B cell (primary cell): ENCODE measurements at regions not wholly inside any gene's neighbourhood (a gene's known extent, or its start where the extent isn't known, plus 50 kb on each side); places are given as distances from the start of the nearest gene placed in this dataset.

Source experiments
- ATAC-seq: fragments of 200-7000 bp; cut with Tn5 transposase; one replicate; pipeline ENCODE4 v1.10.0; 2021; ENCODE audit warnings: low read depth, mild to moderate bottlenecking, moderate number of reproducible peaks, moderate library complexity
- CTCF ChIA-PET: fragments of 350-600 bp; sonication (Branson Sonifier 250); formaldehyde crosslinking; loops from one replicate; lab custom pipeline; 2021; ENCODE audit warnings: antibody characterized with exemption, inconsistent platforms; lab: Charles Lee
- POLR2A ChIA-PET: fragments of 350-600 bp; sonication (Branson Sonifier 250); formaldehyde crosslinking; loops from one replicate; lab custom pipeline; 2021; ENCODE audit warnings: antibody characterized with exemption; lab: Charles Lee
- DNase-seq: peaks from one replicate; pipeline ENCODE4 v3.0.0; 2013
- H2AFZ ChIP-seq: 2 replicates; pipeline ENCODE4 v1.6.1; 2012; ENCODE audit warnings: mild to moderate bottlenecking, low read depth, low read length; ENCODE audit not compliant: insufficient read depth, poor library complexity, severe bottlenecking
- H3K27ac ChIP-seq, 2 donors: 1 replicate in 1 of 2; 2 replicates in 1 of 2; pipeline ENCODE4 v1.5.1; 2012 to 2013; ENCODE audit warnings: low read length in 2 of 2, mild to moderate bottlenecking in 2 of 2, moderate library complexity in 1 of 2
- H3K27me3 ChIP-seq, 4 experiments: fragments of 200-600 bp in 1 of 4; sonication (generic) in 1 of 4; replicated peaks in 1 of 4; 1 replicate in 2 of 4; 2 replicates in 2 of 4; pipeline versions ENCODE4 v1.6.1 to v1.7.0; 2013 to 2016; ENCODE audit warnings: low read length in 3 of 4, mild to moderate bottlenecking in 2 of 4, mixed read lengths in 1 of 4, moderate library complexity in 1 of 4; ENCODE audit not compliant: insufficient read depth in 4 of 4, control insufficient read depth in 3 of 4; ENCODE audit errors: control extremely low read depth in 1 of 4
- H3K36me3 ChIP-seq, 2 experiments: replicated peaks in 1 of 2; 1 replicate in 1 of 2; 2 replicates in 1 of 2; pipeline versions ENCODE4 v1.6.1 to v1.7.1; 2013; ENCODE audit warnings: low read length in 1 of 2; ENCODE audit not compliant: insufficient read depth in 2 of 2, control insufficient read depth in 1 of 2; ENCODE audit errors: control extremely low read depth in 1 of 2, extremely low read depth in 1 of 2
- H3K4me1 ChIP-seq, 2 donors: fragments of 200-600 bp in 1 of 2; sonication (generic) in 1 of 2; 1 replicate in 1 of 2; 2 replicates in 1 of 2; pipeline versions ENCODE4 v1.5.1 to v1.6.1; 2013 to 2017; ENCODE audit warnings: low read length in 2 of 2; ENCODE audit not compliant: control insufficient read depth in 2 of 2, insufficient read depth in 2 of 2
- H3K4me2 ChIP-seq: replicated peaks from 2 replicates; pipeline ENCODE3; 2012; ENCODE audit warnings: mild to moderate bottlenecking, low read depth, low read length; ENCODE audit not compliant: poor library complexity, severe bottlenecking
- H3K4me3 ChIP-seq, 5 experiments: fragments of 200-600 bp in 1 of 5; sonication (generic) in 1 of 5; 1 replicate in 3 of 5; 2 replicates in 2 of 5; pipeline versions ENCODE4 v1.5.1 to v1.7.0; 2011 to 2016; ENCODE audit warnings: low read length in 4 of 5, mild to moderate bottlenecking in 4 of 5, low read depth in 2 of 5, control low read depth in 1 of 5, moderate library complexity in 1 of 5; ENCODE audit not compliant: insufficient read depth in 1 of 5; ENCODE audit errors: control extremely low read depth in 1 of 5, extremely low read depth in 1 of 5
- H3K79me2 ChIP-seq: fragments of 200-600 bp; sonication (generic); one replicate; pipeline ENCODE4 v1.6.0; 2016; ENCODE audit warnings: low read length; ENCODE audit not compliant: control insufficient read depth, insufficient read depth
- H3K9ac ChIP-seq: fragments of 200-600 bp; sonication (generic); 2 replicates; pipeline ENCODE4 v1.6.1; 2017; ENCODE audit warnings: mild to moderate bottlenecking, low read length, moderate library complexity
- H3K9me3 ChIP-seq, 3 donors: one replicate each; pipeline versions ENCODE4 v1.6.1 to v1.7.1; 2013; ENCODE audit warnings: low read length in 2 of 3; ENCODE audit not compliant: control insufficient read depth in 2 of 3, insufficient read depth in 1 of 3; ENCODE audit errors: control extremely low read depth in 1 of 3
- H4K20me1 ChIP-seq: 2 replicates; pipeline ENCODE4 v1.6.0; 2012; ENCODE audit warnings: mild to moderate bottlenecking, low read length; ENCODE audit not compliant: insufficient read depth, control insufficient read depth, poor library complexity, severe bottlenecking
- H3K27ac Mint-ChIP-seq: one replicate; pipeline ENCODE4 v1.8.0; 2021; ENCODE audit warnings: mixed read lengths
- H3K27me3 Mint-ChIP-seq: one replicate; pipeline ENCODE4 v1.8.0; 2021; ENCODE audit warnings: mixed read lengths
- H3K4me1 Mint-ChIP-seq: one replicate; pipeline ENCODE4 v1.8.0; 2021; ENCODE audit warnings: mixed read lengths
- H3K4me3 Mint-ChIP-seq: one replicate; pipeline ENCODE4 v1.8.0; 2021; ENCODE audit warnings: mixed read lengths
- H3K9me3 Mint-ChIP-seq: one replicate; pipeline ENCODE4 v1.8.0; 2022; ENCODE audit warnings: mixed read lengths; ENCODE audit not compliant: insufficient read depth
- EZH2 ChIP-seq: IDR thresholded peaks from 2 replicates; pipeline ENCODE4 v1.6.1; 2012; ENCODE audit warnings: borderline replicate concordance, low read depth, mild to moderate bottlenecking, moderate library complexity, low read length; ENCODE audit not compliant: insufficient read depth, poor library complexity, severe bottlenecking
- whole genome bisulfite sequencing: methylation state at CpG from one replicate; pipeline ENCODE4 v1.1.5; 2013; ENCODE audit warnings: missing lambda C conversion rate; ENCODE audit not compliant: insufficient coverage; 5-methylcytosine and 5-hydroxymethylcytosine counted together
- intact Hi-C: fragments of 100-400 bp; cut with micrococcal nuclease; formaldehyde crosslinking; loops from one replicate; pipeline ENCODE4 v1.10.0; 2022
- TF ChIP-seq, protein P1 (sequence below): fragments of 200-600 bp; IDR thresholded peaks from one replicate; pipeline ENCODE4 v1.8.0; 2022; ENCODE audit warnings: antibody characterized with exemption, mild to moderate bottlenecking

GRCh38 chr17:34703533-34703932, 124.2 kb downstream of the TMEM132E start:
- Mint-ChIP-seq H3K4me3 (no peak overlapping the region), H3K27me3 (peaks cover 17% of the 10 kb centered on the region)

GRCh38 chr17:34699181-34699580, 119.8 kb downstream of the TMEM132E start:
- Mint-ChIP-seq H3K9me3 (no peaks in the 10 kb centered on the region), H3K27me3 (peaks cover 21% of the 10 kb centered on the region), H3K27ac (no peak overlapping the region), H3K4me3 (no peak overlapping the region), H3K4me1 (no peaks in the 10 kb centered on the region)
- Histone ChIP-seq H4K20me1 (no peaks in the 10 kb centered on the region), H3K4me2 (no peak overlapping the region), H3K9ac (no peak overlapping the region), H3K9me3 (no peaks in the 10 kb centered on the region), H3K4me1 (no peaks in the 10 kb centered on the region), H2AFZ (no peak overlapping the region), H3K79me2 (no peaks in the 10 kb centered on the region), H3K27me3 (no peaks in the 10 kb centered on the region), H3K4me3 (no peak overlapping the region), H3K36me3 (no peaks in the 10 kb centered on the region), H3K27ac (no peak overlapping the region)
- TF ChIP-seq EZH2, result no peak
- TF ChIP-seq, protein P1, sequence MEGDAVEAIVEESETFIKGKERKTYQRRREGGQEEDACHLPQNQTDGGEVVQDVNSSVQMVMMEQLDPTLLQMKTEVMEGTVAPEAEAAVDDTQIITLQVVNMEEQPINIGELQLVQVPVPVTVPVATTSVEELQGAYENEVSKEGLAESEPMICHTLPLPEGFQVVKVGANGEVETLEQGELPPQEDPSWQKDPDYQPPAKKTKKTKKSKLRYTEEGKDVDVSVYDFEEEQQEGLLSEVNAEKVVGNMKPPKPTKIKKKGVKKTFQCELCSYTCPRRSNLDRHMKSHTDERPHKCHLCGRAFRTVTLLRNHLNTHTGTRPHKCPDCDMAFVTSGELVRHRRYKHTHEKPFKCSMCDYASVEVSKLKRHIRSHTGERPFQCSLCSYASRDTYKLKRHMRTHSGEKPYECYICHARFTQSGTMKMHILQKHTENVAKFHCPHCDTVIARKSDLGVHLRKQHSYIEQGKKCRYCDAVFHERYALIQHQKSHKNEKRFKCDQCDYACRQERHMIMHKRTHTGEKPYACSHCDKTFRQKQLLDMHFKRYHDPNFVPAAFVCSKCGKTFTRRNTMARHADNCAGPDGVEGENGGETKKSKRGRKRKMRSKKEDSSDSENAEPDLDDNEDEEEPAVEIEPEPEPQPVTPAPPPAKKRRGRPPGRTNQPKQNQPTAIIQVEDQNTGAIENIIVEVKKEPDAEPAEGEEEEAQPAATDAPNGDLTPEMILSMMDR, result no peak
- intact Hi-C loops, result no loop called here
- CTCF ChIA-PET, result interaction anchor here (0.7 kb wide), 1 partner anchor 309 kb away, joined by 3 read pairs; no protein-coding TSS in a partner anchor
- DNase-seq (no peak), ATAC-seq (no peak)
- 0% methylated on average over 1 of the region's 4 CpGs for WGBS
- POLR2A ChIA-PET, result no interaction called here

More at GRCh38 chr17:34703533-34703932, 124.2 kb downstream of the TMEM132E start:
- Mint-ChIP-seq H3K27ac (no peak overlapping the region), H3K9me3 (no peaks in the 10 kb centered on the region), H3K4me1 (no peaks in the 10 kb centered on the region)
- TF ChIP-seq, protein P1, result no peak
- no peak for TF ChIP-seq EZH2
- Histone ChIP-seq H3K9me3 (no peaks in the 10 kb centered on the region), H2AFZ (no peak overlapping the region), H3K79me2 (no peaks in the 10 kb centered on the region), H3K4me2 (no peak overlapping the region), H3K4me1 (no peaks in the 10 kb centered on the region), H3K4me3 (no peak overlapping the region), H3K27me3 (no peaks in the 10 kb centered on the region), H4K20me1 (no peaks in the 10 kb centered on the region), H3K9ac (no peak overlapping the region), H3K36me3 (no peaks in the 10 kb centered on the region), H3K27ac (no peak overlapping the region)
- CTCF ChIA-PET, result no interaction called here
- ATAC-seq (no peak), DNase-seq (peak; percentile 8)
- intact Hi-C loops, result no loop called here
- POLR2A ChIA-PET, result no interaction called here
- 28% methylated on average over 2 of the region's 3 CpGs for WGBS
